Neural progenitor cell (in vitro differentiated cells): ENCODE measurements at regions not wholly inside any gene's neighbourhood (a gene's known extent, or its start where the extent isn't known, plus 50 kb on each side); places are given as distances from the start of the nearest gene placed in this dataset.

Source experiments
- DNase-seq: peaks from one replicate; pipeline ENCODE4 v3.0.0-alpha.2; 2016; ENCODE audit warnings: low spot score
- H2AFZ ChIP-seq: fragments of 200-600 bp; sonication (generic); replicated peaks from 2 replicates; pipeline ENCODE4 v1.6.1; 2016; ENCODE audit warnings: antibody characterized with exemption
- H3F3A ChIP-seq: fragments of 200-600 bp; sonication (generic); 2 replicates; pipeline ENCODE4 v1.6.1; 2016; ENCODE audit warnings: antibody characterized with exemption, low read depth
- H3K27ac ChIP-seq: fragments of 200-600 bp; sonication (generic); 2 replicates; pipeline ENCODE4 v1.5.1; 2016; ENCODE audit warnings: mild to moderate bottlenecking
- H3K27me3 ChIP-seq: fragments of 200-600 bp; sonication (generic); 2 replicates; pipeline ENCODE4 v1.6.1; 2016; ENCODE audit warnings: mild to moderate bottlenecking, moderate library complexity
- H3K36me3 ChIP-seq: fragments of 200-600 bp; sonication (generic); 2 replicates; pipeline ENCODE4 v1.5.1; 2016
- H3K4me1 ChIP-seq: fragments of 200-600 bp; sonication (generic); 2 replicates; pipeline ENCODE4 v1.6.1; 2016; ENCODE audit warnings: mixed run types
- H3K4me2 ChIP-seq: fragments of 200-600 bp; sonication (generic); 2 replicates; pipeline ENCODE4 v1.6.1; 2016
- H3K4me3 ChIP-seq: fragments of 200-600 bp; sonication (generic); 2 replicates; pipeline ENCODE4 v1.5.1; 2016
- H3K79me2 ChIP-seq: fragments of 200-600 bp; sonication (generic); 2 replicates; pipeline ENCODE4 v1.6.1; 2016; ENCODE audit warnings: low read depth
- H3K9ac ChIP-seq: fragments of 200-600 bp; sonication (generic); 2 replicates; pipeline ENCODE4 v1.6.1; 2016
- H3K9me3 ChIP-seq: fragments of 200-600 bp; sonication (generic); 2 replicates; pipeline ENCODE4 v1.5.1; 2016; ENCODE audit warnings: low read depth
- H4K20me1 ChIP-seq: fragments of 200-600 bp; sonication (generic); 2 replicates; pipeline ENCODE4 v1.6.1; 2016; ENCODE audit warnings: low read depth
- H3K27ac Mint-ChIP-seq: 3 replicates; pipeline ENCODE4 v1.8.0; 2021; ENCODE audit warnings: mixed read lengths
- H3K27me3 Mint-ChIP-seq: 2 replicates; pipeline ENCODE4 v1.8.0; 2022; ENCODE audit warnings: low read depth, mild to moderate bottlenecking, inconsistent platforms, moderate library complexity, mixed read lengths; ENCODE audit not compliant: insufficient read depth
- H3K36me3 Mint-ChIP-seq: 3 replicates; pipeline ENCODE4 v1.8.0; 2021; ENCODE audit warnings: mixed read lengths
- H3K4me1 Mint-ChIP-seq: 3 replicates; pipeline ENCODE4 v1.8.0; 2021; ENCODE audit warnings: mixed read lengths
- H3K4me3 Mint-ChIP-seq: 3 replicates; pipeline ENCODE4 v1.8.0; 2021; ENCODE audit warnings: mild to moderate bottlenecking, moderate library complexity, mixed read lengths
- H3K9me3 Mint-ChIP-seq: 3 replicates; pipeline ENCODE4 v1.8.0; 2020; ENCODE audit warnings: mixed read lengths
- CTCF ChIP-seq: fragments of 200-600 bp; sonication (generic); IDR thresholded peaks from 2 replicates; pipeline ENCODE4 v1.5.1; 2017; ENCODE audit warnings: antibody characterized with exemption, mild to moderate bottlenecking
- EZH2 ChIP-seq: fragments of 200-600 bp; sonication (generic); IDR thresholded peaks from 2 replicates; pipeline ENCODE4 v1.6.1; 2017; ENCODE audit warnings: antibody characterized with exemption, mild to moderate bottlenecking, moderate library complexity
- EZH2phosphoT487 ChIP-seq: fragments of 200-600 bp; sonication (generic); IDR thresholded peaks from 2 replicates; pipeline ENCODE4 v1.6.1; 2017; ENCODE audit warnings: antibody characterized with exemption

- Histone ChIP-seq H3K4me2 (no peak overlapping the region), H3K79me2 (no peaks in the 10 kb centered on the region), H3K9ac (no peak overlapping the region), H3K27me3 (no peaks in the 10 kb centered on the region), H3K36me3 (no peaks in the 10 kb centered on the region), H4K20me1 (no peaks in the 10 kb centered on the region), H2AFZ (no peak overlapping the region), H3K9me3 (no peaks in the 10 kb centered on the region), H3K27ac (no peak overlapping the region), H3K4me1 (peaks cover 3% of the 10 kb centered on the region), H3F3A (no peaks in the 10 kb centered on the region), H3K4me3 (no peak overlapping the region)
- Mint-ChIP-seq H3K4me1 (peaks cover 18% of the 10 kb centered on the region), H3K36me3 (peaks cover 3% of the 10 kb centered on the region), H3K9me3 (peaks cover 16% of the 10 kb centered on the region), H3K27me3 (peaks cover 2% of the 10 kb centered on the region), H3K27ac (no peak overlapping the region), H3K4me3 (no peak overlapping the region)
- TF ChIP-seq EZH2phosphoT487 = no peak
- no peak for TF ChIP-seq EZH2
- no peak for TF ChIP-seq CTCF
- DNase-seq = no peak
These were observed 160.1 kb downstream of the IRS1 start for GRCh38 chr2:226639550-226639949.

DNA sequence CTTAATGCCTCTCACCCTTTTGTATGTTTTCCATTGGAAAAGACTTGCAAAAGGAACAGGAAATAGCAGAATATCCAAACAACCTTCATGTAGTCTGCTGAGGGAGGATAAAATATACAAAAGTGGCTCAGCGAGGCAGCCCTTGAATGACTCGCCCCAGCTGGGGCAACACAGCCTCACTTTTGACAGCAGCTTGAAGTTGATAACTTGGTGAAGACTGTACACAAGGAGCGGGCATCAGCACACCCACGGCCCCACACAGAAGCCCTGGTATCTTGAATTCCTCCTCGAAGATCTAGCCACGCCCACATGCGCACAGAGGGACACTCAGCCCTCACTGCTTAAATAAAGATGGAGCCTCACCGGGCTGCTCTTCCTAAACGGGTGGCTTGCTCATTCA, 161.0 kb downstream of the IRS1 start:
- H3K36me3 ChIP-seq = no peaks in the 10 kb centered on the region
- H3K4me3 ChIP-seq = no peak overlapping the region
- no peak overlapping the region for H2AFZ ChIP-seq
- no peak overlapping the region for H3K4me2 ChIP-seq
- no peaks in the 10 kb centered on the region for H3F3A ChIP-seq
- no peak overlapping the region for H3K27ac ChIP-seq
- no peaks in the 10 kb centered on the region for H4K20me1 ChIP-seq
- H3K27me3 ChIP-seq = no peaks in the 10 kb centered on the region
- H3K79me2 ChIP-seq = no peaks in the 10 kb centered on the region
- Mint-ChIP-seq H3K4me3 (no peak overlapping the region), H3K27ac (no peak overlapping the region), H3K4me1 (peaks cover 10% of the 10 kb centered on the region), H3K36me3 (peaks cover 3% of the 10 kb centered on the region), H3K9me3 (peaks cover 16% of the 10 kb centered on the region), H3K27me3 (no peaks in the 10 kb centered on the region)
- H3K9me3 ChIP-seq = no peaks in the 10 kb centered on the region
- TF ChIP-seq EZH2phosphoT487 = no peak
- no peak for TF ChIP-seq EZH2
- TF ChIP-seq CTCF = no peak
- H3K4me1 ChIP-seq = peaks cover 3% of the 10 kb centered on the region
- H3K9ac ChIP-seq = no peak overlapping the region
- DNase-seq = no peak

DNA sequence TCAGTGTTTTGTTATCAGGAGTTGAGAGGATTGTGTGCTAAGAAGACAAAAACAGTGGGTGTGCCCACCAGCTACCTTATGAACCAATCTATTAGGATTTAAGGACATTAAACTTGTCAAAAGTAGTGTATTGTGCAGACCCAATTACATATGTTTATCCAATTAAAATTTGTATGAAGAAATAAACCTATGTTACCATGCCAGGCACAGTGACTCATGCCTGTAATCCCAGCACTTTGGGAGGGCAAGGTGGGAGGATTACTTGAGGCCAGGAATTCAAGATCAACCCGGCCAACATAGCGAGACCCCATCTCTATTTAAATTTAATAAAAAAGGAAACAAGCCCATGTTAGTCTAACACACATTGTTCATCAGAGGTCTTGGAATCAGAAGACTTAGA, 162.2 kb downstream of the IRS1 start:
- Histone ChIP-seq H3K9ac (no peak overlapping the region), H3K4me1 (no peaks in the 10 kb centered on the region), H3K9me3 (no peaks in the 10 kb centered on the region), H3K4me3 (no peak overlapping the region), H3F3A (no peaks in the 10 kb centered on the region), H3K27me3 (no peaks in the 10 kb centered on the region), H3K79me2 (no peaks in the 10 kb centered on the region), H3K36me3 (no peaks in the 10 kb centered on the region), H4K20me1 (no peaks in the 10 kb centered on the region), H3K27ac (no peak overlapping the region), H3K4me2 (no peak overlapping the region), H2AFZ (no peak overlapping the region)
- no peak overlapping the region for H3K4me3 Mint-ChIP-seq
- H3K4me1 Mint-ChIP-seq = no peaks in the 10 kb centered on the region
- H3K27me3 Mint-ChIP-seq = no peaks in the 10 kb centered on the region
- H3K36me3 Mint-ChIP-seq = peaks cover 3% of the 10 kb centered on the region
- DNase-seq = no peak
- peaks cover 16% of the 10 kb centered on the region for H3K9me3 Mint-ChIP-seq
- no peak for TF ChIP-seq EZH2phosphoT487
- no peak for TF ChIP-seq EZH2
- TF ChIP-seq CTCF = no peak
- no peak overlapping the region for H3K27ac Mint-ChIP-seq
